ENCODE measurements at regions not wholly inside any gene's neighbourhood (a gene's known extent, or its start where the extent isn't known, plus 50 kb on each side); places are given as distances from the start of the nearest gene placed in this dataset.

DNA sequence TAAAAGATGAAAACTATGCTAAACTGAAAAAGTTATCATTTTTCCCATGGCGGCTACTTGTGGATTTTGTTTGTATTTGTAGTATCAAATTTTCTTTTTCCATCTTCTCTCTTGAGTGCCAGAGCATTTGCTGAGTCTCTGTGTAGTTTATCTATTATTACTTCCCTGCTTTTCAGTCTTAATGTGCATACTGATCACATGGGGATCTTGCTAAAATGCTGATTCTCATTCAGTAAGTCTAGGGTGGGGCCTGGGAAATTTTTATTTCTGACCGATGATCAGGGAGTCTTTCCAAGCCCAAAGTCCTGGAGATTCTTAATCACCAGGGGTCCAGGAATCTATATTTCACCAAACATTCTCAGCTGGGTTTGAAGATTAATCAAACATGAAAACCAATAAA, 189.0 kb upstream of the GOT2 start (continued):
- TF ChIP-seq SIX4 (CRISPR knock-in tag; IDR thresholded peaks at IDR 0.05) (no peak), TP53 (CRISPR knock-in tag; conservative IDR thresholded peaks at IDR 0.05) (no peak), TAF1 (CRISPR knock-in tag; IDR thresholded peaks at IDR 0.05) (no peak), ZNF777 (CRISPR knock-in tag; IDR thresholded peaks at IDR 0.05) (no peak), ZNF740 (CRISPR knock-in tag; IDR thresholded peaks at IDR 0.05) (no peak), ZNF143 (CRISPR knock-in tag; IDR thresholded peaks at IDR 0.05) (no peak), POLR2G (IDR thresholded peaks at IDR 0.05; ENCODE audit: low read depth, low read length) (no peak), RERE (CRISPR knock-in tag; IDR thresholded peaks at IDR 0.05; ENCODE audit: low read depth) (no peak)

DNA sequence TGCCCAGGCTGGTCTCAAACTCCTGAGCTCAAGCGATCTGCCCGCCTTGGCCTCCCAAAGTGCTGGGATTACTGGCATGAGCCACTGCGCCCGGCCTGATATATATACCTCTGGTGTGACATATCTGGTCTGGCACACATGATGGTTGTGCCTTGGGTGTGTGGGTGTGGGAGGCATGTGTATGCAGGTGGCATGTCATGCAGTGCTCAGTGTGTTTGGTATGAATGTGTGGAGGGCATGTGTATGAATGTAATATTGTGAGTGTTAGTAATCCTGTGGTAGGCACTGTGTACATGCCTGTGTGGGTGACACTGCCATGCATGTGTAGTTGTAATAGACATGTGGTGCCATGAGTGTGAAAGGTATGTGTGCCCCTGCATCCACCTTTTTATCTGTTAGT, 179.3 kb upstream of the GOT2 start:
- no peak overlapping the region for H3K4me2 ChIP-seq (ENCODE audit: low read depth, low read length)
- H3K79me2 ChIP-seq (ENCODE audit: insufficient read depth, low read length), result no peaks in the 10 kb centered on the region
- H3K4me3 ChIP-seq (replicated peaks in 1 of 3; ENCODE audit: insufficient read depth in 1 of 3, low read depth in 2 of 3, low read length in 3 of 3), result no peak overlapping the region
- ChIA-PET CTCF (ENCODE audit: low intra/inter-chr PET ratio, low total read pairs) (no interaction called here), POLR2A (no interaction called here)
- no peaks in the 10 kb centered on the region for H3K9me3 ChIP-seq (ENCODE audit: low read length)
- no TSS peak for BruUV-seq (replicated peaks)
- intact Hi-C loops (cut with micrococcal nuclease; ENCODE audit: unreplicated experiment) (no loop called here), in situ Hi-C loops (cut with HindIII; ENCODE audit: extremely low pct_ligation_motif_present, low pct_unique_long_range_greater_than_20kb) (no loop called here)
- no peak for TF ChIP-seq RORA (CRISPR knock-in tag; IDR thresholded peaks at IDR 0.05)
- TF ChIP-seq E2F1 (CRISPR knock-in tag; IDR thresholded peaks at IDR 0.05), result no peak
- no peak for TF ChIP-seq ZNF746 (CRISPR knock-in tag; IDR thresholded peaks at IDR 0.05)
- TF ChIP-seq CCAR2 (optimal IDR thresholded peaks at IDR 0.05; ENCODE audit: low read depth, low read length), result no peak
- TF ChIP-seq, protein P1, sequence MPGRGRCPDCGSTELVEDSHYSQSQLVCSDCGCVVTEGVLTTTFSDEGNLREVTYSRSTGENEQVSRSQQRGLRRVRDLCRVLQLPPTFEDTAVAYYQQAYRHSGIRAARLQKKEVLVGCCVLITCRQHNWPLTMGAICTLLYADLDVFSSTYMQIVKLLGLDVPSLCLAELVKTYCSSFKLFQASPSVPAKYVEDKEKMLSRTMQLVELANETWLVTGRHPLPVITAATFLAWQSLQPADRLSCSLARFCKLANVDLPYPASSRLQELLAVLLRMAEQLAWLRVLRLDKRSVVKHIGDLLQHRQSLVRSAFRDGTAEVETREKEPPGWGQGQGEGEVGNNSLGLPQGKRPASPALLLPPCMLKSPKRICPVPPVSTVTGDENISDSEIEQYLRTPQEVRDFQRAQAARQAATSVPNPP (CRISPR knock-in tag; IDR thresholded peaks at IDR 0.05), result no peak
- TF ChIP-seq MTA1 (CRISPR knock-in tag; IDR thresholded peaks at IDR 0.05; ENCODE audit: borderline replicate concordance), result no peak
- no peak overlapping the region for H2AFZ ChIP-seq (ENCODE audit: low read length)
- H3K27ac ChIP-seq (ENCODE audit: extremely low read length, insufficient read depth, low read length), result no peak overlapping the region
- no peaks in the 10 kb centered on the region for H3K27me3 ChIP-seq (ENCODE audit: control insufficient read depth in 1 of 2, insufficient read depth in 2 of 2, low read length in 2 of 2)
- no peak overlapping the region for H3K9ac ChIP-seq (ENCODE audit: insufficient read depth, low read depth, low read length)
- H3K36me3 ChIP-seq (replicated peaks in 1 of 2; ENCODE audit: control insufficient read depth in 1 of 2, insufficient read depth in 2 of 2, low read length in 2 of 2), result no peaks in the 10 kb centered on the region
- 60% methylated on average over 4 of the region's 4 CpGs for WGBS (ENCODE audit: low lambda C conversion rate)
- ATAC-seq (no peak), DNase-seq (ENCODE audit: low spot score) (no peak), FAIRE-seq (no peak)
- H3K4me1 ChIP-seq (ENCODE audit: insufficient read depth, low read length), result no peaks in the 10 kb centered on the region
- no peaks in the 10 kb centered on the region for H4K20me1 ChIP-seq (ENCODE audit: insufficient read depth, low read length)

All from HepG2 (cell line).